ENCODE measurements at regions not wholly inside any gene's neighbourhood (a gene's known extent, or its start where the extent isn't known, plus 50 kb on each side); places are given as distances from the start of the nearest gene placed in this dataset.
"Not testable (repeated sequence)": the region's sequence is repeated elsewhere in the genome, so short reads cannot be mapped to it uniquely, and the experiment has no call there.

DNA sequence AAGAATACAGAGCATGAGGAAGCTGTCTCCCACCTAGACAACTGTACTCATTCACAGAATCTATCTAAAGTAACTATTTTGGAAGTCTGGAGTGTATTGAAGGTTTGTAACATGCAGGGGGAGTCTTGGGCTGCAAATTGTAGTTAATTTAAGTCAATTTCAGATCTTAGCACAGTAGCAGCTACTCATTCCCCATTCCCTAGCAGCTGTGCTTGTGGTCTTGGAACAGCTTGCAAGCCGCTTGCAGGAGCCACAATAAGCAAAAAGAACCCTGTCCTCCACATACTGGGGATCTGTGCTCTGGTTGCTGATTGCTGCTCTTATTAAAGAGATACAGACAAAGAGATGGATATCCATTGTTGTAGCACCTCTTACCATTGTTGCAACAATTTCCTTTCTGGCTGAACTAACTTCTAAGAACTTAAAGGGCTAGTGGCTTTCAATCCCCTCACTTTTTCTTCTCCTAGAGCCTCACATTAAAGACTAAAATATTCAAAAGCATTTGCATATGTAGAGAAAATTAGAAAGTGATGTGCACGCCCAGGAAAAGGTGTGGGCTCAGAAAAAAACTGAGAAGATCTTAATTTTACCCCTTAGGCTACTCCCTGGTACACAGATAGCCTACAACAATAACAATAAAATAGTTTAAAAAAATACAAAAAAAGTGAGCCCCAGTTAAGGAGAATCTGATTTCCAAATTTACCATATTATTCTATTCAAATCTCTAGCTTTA lies 1775.1 kb upstream of the PIK3C3 start:
- no peaks in the 10 kb centered on the region for H3K9me3 Mint-ChIP-seq
- H3K4me3 Mint-ChIP-seq = no peak overlapping the region
- H3K4me1 Mint-ChIP-seq (ENCODE audit: low read depth) = no peaks in the 10 kb centered on the region
- no peaks in the 10 kb centered on the region for H3K27me3 Mint-ChIP-seq (ENCODE audit: low read depth)
- H3K27ac Mint-ChIP-seq = no peak overlapping the region
- no peaks in the 10 kb centered on the region for H3K36me3 Mint-ChIP-seq (ENCODE audit: low read depth)

DNA sequence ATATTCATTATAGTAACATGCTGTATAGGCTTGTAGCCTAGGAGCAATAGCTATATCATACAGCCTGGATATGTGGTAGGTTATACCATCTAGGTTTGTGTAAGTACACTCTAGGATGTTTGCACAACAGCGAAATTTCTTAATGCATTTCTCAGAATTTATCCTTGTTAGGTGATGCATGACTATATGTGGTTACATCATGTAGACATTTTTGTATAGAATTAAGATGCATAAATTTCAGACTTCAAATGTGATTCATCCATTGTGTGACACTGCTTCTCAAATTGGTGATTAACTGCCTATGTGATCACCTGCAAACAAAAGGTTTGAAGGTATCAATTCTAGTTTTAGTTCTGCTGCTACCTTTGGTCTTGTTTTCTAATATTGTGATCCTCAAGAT lies 1787.0 kb upstream of the PIK3C3 start:
- Mint-ChIP-seq H3K4me3 (no peak overlapping the region), H3K27me3 (ENCODE audit: low read depth) (no peaks in the 10 kb centered on the region), H3K36me3 (ENCODE audit: low read depth) (no peaks in the 10 kb centered on the region), H3K9me3 (peaks cover 4% of the 10 kb centered on the region), H3K27ac (no peak overlapping the region), H3K4me1 (ENCODE audit: low read depth) (no peaks in the 10 kb centered on the region)

DNA sequence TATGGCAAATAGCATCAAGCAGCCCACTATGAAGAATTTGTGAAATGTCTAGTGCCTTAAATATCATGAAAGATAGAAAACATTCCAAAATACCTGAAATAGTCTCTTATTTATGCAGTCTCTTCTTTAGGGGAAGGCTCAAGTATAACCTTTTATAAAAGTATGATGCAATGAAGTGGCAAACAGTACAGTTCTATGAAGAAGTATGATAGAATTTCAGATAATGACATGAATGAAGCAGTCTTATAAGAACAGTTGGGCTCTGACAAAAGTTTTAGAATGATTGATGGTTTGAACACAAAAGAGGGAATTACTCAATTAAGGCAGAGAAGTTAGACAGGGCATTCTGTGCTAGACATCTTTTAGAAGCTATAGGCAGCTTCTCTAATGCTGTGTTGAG lies 1791.8 kb upstream of the PIK3C3 start:
- Mint-ChIP-seq H3K4me3 (no peak overlapping the region), H3K27ac (no peak overlapping the region), H3K4me1 (ENCODE audit: low read depth) (no peaks in the 10 kb centered on the region), H3K9me3 (no peaks in the 10 kb centered on the region), H3K36me3 (ENCODE audit: low read depth) (no peaks in the 10 kb centered on the region), H3K27me3 (ENCODE audit: low read depth) (no peaks in the 10 kb centered on the region)

DNA sequence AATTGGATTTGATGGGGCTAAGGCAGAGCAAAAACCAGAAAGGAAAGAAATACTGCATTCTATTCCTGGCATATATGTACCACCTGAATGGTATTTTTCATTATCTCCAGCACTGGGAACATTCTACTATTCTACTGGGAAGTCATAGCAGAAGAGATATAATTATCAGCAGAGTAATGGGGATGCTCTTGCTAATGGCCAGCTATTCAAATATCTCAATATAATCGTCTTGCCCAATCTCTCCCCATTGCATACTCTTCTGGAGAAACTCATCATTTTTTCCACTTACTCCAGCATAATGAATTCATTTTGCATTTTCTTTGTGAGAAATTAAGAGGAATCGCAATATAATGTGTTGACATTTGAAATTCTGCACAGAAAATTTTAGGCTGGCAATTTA lies 1794.7 kb upstream of the PIK3C3 start:
- H3K4me3 Mint-ChIP-seq = no peak overlapping the region
- no peaks in the 10 kb centered on the region for H3K27me3 Mint-ChIP-seq (ENCODE audit: low read depth)
- peaks cover 4% of the 10 kb centered on the region for H3K9me3 Mint-ChIP-seq
- no peaks in the 10 kb centered on the region for H3K36me3 Mint-ChIP-seq (ENCODE audit: low read depth)
- H3K27ac Mint-ChIP-seq = no peak overlapping the region
- no peaks in the 10 kb centered on the region for H3K4me1 Mint-ChIP-seq (ENCODE audit: low read depth)

DNA sequence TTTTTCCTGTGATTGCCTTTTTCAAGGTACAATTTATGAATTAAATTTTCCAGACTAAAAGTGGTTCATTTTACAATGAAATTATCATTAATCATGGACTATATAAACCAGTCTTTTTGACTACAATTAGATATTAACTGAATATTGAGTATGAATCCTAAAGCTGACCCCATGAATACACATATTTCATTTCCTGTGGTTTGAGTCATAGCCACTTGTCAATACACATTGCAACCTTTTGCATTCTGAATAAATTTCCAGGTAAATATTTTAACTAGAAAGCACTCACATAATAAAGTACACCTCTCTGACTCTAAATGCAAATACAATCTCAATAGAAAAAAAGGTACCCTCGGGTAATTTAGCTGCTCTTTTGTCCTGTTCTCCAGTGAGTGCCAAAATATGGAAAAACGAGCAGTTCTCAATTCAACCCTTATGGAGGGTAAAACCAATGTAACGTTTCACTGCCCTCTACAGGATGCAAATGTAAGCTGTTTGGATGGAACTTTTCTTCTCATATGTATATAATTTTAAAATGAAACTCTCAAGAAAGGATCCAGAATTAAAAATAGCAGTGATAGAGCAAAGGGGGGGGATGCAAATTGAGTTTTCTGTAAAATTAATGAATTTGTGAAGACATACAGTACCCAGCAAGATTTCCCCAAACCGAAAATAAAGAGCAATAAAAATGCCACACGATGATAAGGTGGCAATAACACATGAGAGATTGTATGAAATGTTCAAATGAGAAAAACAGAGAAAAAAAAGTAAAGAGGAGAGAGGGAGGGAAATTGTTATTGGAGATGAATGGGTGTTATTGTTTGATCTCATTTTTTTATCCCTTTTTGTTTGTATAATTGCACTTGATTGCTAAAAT lies 1795.7 kb upstream of the PIK3C3 start:
- H3K9me3 Mint-ChIP-seq = peaks cover 4% of the 10 kb centered on the region
- H3K4me1 Mint-ChIP-seq (ENCODE audit: low read depth) = no peaks in the 10 kb centered on the region
- no peak overlapping the region for H3K27ac Mint-ChIP-seq
- H3K27me3 Mint-ChIP-seq (ENCODE audit: low read depth) = no peaks in the 10 kb centered on the region
- H3K36me3 Mint-ChIP-seq (ENCODE audit: low read depth) = no peaks in the 10 kb centered on the region
- no peak overlapping the region for H3K4me3 Mint-ChIP-seq

DNA sequence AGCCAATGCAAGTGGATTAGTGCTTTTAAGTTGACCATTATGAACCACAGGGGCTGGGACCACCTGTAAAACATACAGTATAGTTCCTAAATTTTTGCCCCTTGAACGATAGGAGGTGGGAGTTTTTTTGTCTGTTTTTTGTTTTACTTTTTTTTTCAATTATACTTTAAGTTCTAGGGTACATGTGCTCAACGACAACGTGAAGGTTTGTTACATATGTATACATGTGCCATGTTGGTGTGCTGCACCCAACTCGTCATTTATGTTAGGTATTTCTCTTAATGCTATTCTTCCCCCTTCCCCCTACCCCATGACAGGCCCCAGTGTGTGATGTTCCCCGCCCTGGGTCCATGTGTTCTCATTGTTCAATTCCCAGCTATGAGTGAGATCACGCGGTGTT lies 1797.9 kb upstream of the PIK3C3 start:
- Mint-ChIP-seq H3K4me1 (ENCODE audit: low read depth) (no peaks in the 10 kb centered on the region), H3K27ac (no peak overlapping the region), H3K9me3 (peaks cover 4% of the 10 kb centered on the region), H3K36me3 (ENCODE audit: low read depth) (no peaks in the 10 kb centered on the region), H3K27me3 (ENCODE audit: low read depth) (no peaks in the 10 kb centered on the region), H3K4me3 (no peak overlapping the region)

DNA sequence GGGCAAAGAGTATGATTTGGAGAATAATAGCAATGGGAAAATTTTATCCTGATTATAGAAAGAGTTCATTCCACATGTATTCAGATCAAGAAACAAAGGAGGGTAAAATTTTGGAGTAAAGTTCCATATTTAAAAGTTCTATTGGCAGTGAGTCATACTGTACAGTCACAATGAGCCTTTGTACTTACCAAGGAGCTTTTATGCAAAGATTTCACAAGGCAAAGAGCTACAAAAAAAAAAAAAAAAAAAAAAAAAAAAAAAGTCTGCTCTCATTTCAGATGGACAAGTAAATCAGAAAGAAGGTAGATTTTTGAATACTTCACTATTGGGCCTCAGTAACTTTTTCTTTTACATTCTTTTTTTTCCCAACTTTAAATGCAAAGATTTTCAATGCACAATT lies 1802.2 kb upstream of the PIK3C3 start:
- no peaks in the 10 kb centered on the region for H3K4me1 Mint-ChIP-seq (ENCODE audit: low read depth)
- no peaks in the 10 kb centered on the region for H3K27me3 Mint-ChIP-seq (ENCODE audit: low read depth)
- no peak overlapping the region for H3K27ac Mint-ChIP-seq
- H3K36me3 Mint-ChIP-seq (ENCODE audit: low read depth) = no peaks in the 10 kb centered on the region
- no peak overlapping the region for H3K4me3 Mint-ChIP-seq
- peaks cover 4% of the 10 kb centered on the region for H3K9me3 Mint-ChIP-seq

DNA sequence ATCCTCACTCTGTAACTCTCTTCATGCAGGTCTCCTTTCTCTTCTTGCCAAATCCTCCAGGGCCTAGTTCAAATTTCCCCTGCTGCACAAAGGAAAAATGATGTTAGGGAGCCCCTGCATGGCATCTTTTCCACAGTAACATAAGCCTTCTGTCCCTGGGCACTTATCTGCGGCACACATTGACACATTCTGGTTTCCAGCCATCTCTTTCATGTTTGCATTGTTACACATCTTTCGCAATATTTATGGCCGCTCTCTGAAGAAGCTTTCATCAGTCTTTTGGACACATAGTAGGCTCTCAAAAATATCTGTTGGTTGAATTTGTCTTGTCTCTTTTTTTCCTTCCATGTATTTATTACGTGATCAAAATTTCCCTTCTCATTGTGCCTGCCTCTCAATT lies 1806.1 kb upstream of the PIK3C3 start:
- Mint-ChIP-seq H3K27me3 (ENCODE audit: low read depth) (no peaks in the 10 kb centered on the region), H3K4me1 (ENCODE audit: low read depth) (no peaks in the 10 kb centered on the region), H3K36me3 (ENCODE audit: low read depth) (no peaks in the 10 kb centered on the region), H3K4me3 (no peak overlapping the region), H3K27ac (no peak overlapping the region), H3K9me3 (peaks cover 2% of the 10 kb centered on the region)

DNA sequence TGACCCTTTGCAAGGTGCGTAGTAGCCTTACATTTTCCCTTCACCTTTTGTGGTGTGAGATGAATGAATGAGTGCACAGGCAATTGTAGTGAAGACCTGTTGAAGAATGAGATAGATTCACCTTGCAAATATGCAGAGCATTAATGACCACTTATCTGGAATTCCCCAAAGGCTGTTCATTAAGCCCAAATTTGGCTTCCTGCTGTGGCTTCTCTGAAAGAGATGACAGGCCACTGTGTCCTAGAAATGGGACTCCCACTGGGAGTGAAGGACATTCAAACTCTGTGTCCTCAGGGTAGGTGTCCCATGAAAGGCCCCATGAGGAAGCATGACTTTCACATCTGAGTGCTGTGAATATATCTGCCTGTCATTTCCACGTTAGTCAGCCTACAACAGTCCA lies 1821.8 kb upstream of the PIK3C3 start:
- Mint-ChIP-seq H3K36me3 (ENCODE audit: low read depth) (no peaks in the 10 kb centered on the region), H3K27ac (no peak overlapping the region), H3K4me1 (ENCODE audit: low read depth) (no peaks in the 10 kb centered on the region), H3K9me3 (peaks cover 15% of the 10 kb centered on the region), H3K4me3 (no peak overlapping the region), H3K27me3 (ENCODE audit: low read depth) (no peaks in the 10 kb centered on the region)

DNA sequence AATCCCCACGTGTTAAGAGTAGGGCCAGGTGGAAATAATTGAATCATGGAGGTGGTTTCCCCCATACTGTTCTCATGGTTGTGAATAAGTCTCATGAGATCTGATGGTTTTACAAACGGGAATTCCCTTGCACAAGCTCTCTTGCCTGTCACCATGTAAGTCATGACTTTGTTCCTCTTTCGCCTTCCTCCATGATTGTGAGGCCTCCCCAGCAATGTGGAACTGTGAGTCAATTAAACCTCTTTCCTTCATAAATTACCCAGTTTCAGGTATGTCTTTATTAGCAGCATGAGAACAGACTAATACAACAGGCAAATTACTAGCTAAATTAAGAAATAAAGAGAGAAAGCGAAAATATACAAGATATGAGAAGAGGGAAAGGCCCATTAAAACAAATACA lies 1822.6 kb upstream of the PIK3C3 start:
- peaks cover 19% of the 10 kb centered on the region for H3K9me3 Mint-ChIP-seq
- H3K27me3 Mint-ChIP-seq (ENCODE audit: low read depth); H3K4me1 Mint-ChIP-seq (ENCODE audit: low read depth); H3K4me3 Mint-ChIP-seq; H3K36me3 Mint-ChIP-seq (ENCODE audit: low read depth); H3K27ac Mint-ChIP-seq: not testable (repeated sequence)

DNA sequence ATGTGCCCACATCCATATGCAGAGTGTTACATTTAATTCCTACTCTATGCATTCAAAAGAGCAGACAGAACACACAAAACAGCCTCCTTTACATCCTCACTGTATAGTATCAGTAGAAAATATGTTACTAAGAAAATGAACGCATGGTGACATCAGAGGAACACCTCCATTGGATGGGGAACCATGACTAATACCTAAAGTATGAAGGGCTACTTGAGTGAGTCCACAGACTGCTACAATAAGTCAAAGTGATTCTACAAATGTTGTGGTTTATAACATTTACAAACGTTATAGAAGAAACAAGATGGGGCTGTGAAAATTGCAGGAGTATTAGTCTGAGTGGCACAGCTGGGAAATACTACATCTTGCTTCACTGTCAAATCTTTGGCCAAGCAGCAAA lies 1830.9 kb upstream of the PIK3C3 start:
- Mint-ChIP-seq H3K4me1 (ENCODE audit: low read depth) (no peaks in the 10 kb centered on the region), H3K27ac (no peak overlapping the region), H3K4me3 (no peak overlapping the region), H3K27me3 (ENCODE audit: low read depth) (no peaks in the 10 kb centered on the region), H3K9me3 (peaks cover 19% of the 10 kb centered on the region), H3K36me3 (ENCODE audit: low read depth) (no peaks in the 10 kb centered on the region)

DNA sequence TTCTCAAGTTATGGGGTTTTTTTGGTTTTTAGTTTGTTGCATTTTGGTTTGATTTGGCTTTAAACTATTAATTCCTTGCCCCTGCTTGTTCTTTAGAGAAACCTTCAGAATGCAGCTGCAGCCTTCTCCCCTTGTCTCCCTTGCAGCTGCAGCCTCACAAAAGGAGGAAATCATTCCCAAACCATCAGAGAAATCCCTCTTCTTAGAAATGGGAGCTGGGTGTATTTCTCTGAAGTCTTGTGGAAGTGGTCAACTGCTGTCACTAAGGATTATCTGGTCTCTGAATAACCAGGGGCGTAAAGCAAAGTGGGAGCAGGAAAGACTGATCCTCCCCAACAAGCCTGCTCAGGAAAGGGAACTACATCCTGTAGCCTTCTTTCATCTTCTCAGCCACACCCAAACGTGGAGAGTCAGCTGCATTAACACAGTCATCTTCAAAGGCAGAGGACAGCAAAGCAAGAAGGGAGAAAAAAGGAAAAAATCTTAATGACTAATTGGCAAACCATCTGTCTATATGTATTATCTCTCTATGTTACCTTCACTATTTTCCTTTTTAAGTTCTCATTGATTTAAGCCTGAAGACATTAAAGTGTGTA lies 1834.1 kb upstream of the PIK3C3 start:
- no peak overlapping the region for H3K27ac Mint-ChIP-seq
- H3K27me3 Mint-ChIP-seq (ENCODE audit: low read depth) = no peaks in the 10 kb centered on the region
- no peak overlapping the region for H3K4me3 Mint-ChIP-seq
- H3K9me3 Mint-ChIP-seq = peaks cover 20% of the 10 kb centered on the region
- H3K4me1 Mint-ChIP-seq (ENCODE audit: low read depth) = no peaks in the 10 kb centered on the region
- H3K36me3 Mint-ChIP-seq (ENCODE audit: low read depth) = no peaks in the 10 kb centered on the region

DNA sequence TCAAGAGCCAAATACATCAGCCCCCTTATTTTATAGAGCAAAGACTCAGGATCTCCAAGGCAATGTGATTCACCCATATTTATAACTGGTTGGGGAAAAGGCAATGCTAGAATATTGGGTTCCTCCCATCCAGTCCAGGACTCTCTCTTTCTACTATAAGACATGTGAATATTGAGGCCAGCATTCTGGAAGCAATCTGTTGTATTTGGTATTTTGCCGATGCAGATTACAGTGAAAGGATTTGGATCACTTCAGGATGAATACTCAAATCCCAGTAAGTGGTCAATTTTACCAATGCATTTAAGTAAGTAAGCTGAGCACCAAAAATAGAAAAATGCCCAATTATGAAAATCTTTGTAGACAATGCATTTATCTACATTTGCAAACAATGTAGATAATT lies 1834.7 kb upstream of the PIK3C3 start:
- Mint-ChIP-seq H3K36me3 (ENCODE audit: low read depth) (no peaks in the 10 kb centered on the region), H3K4me1 (ENCODE audit: low read depth) (no peaks in the 10 kb centered on the region), H3K27me3 (ENCODE audit: low read depth) (no peaks in the 10 kb centered on the region), H3K4me3 (no peak overlapping the region), H3K27ac (no peak overlapping the region), H3K9me3 (peaks cover 20% of the 10 kb centered on the region)

DNA sequence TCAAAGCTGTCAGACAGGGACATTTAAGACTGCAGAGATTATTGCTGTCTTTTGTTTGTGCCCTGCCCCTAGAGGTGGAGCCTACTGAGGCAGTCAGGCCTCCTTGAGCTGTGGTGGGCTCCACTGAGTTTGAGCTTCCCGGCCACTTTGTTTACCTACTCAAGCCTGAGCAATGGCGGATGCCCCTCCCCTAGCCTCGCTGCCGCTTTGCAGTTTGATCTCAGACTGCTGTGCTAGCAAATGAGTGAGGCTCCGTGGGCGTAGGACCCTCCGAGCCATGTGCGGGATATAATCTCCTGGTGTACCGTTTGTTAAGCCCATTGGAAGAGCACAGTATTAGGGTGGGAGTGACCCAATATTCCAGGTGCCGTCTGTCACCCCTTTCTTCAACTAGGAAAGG lies 1835.5 kb upstream of the PIK3C3 start:
- H3K27ac Mint-ChIP-seq; H3K27me3 Mint-ChIP-seq (ENCODE audit: low read depth); H3K4me1 Mint-ChIP-seq (ENCODE audit: low read depth); H3K36me3 Mint-ChIP-seq (ENCODE audit: low read depth); H3K4me3 Mint-ChIP-seq: not testable (repeated sequence)
- peaks cover 19% of the 10 kb centered on the region for H3K9me3 Mint-ChIP-seq

DNA sequence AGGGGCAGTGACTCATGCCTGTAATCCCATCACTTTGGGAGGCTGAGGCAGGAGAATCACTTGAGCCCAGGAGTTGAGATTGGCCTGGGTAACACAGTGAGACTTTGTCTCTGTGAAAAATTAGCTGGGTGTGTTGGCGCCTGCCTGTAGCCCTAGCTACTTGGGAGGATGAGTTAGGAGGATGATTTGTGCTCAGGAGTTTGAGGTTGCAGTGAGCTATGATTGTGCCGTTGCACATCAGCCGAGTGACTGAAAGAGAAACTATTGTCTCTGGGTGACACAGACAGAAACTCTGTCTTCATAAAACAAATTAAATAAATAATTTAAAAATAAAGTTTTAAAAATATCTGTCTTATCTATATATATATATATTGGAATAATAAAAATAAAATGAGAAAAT lies 1844.6 kb upstream of the PIK3C3 start:
- H3K36me3 Mint-ChIP-seq (ENCODE audit: low read depth) = no peaks in the 10 kb centered on the region
- no peaks in the 10 kb centered on the region for H3K27me3 Mint-ChIP-seq (ENCODE audit: low read depth)
- H3K4me1 Mint-ChIP-seq (ENCODE audit: low read depth) = no peaks in the 10 kb centered on the region
- no peak overlapping the region for H3K27ac Mint-ChIP-seq
- H3K4me3 Mint-ChIP-seq = no peak overlapping the region
- peaks cover 2% of the 10 kb centered on the region for H3K9me3 Mint-ChIP-seq

Data from T-helper 1 cell treated with Interleukin-12 subunit alpha and Interleukin-12 subunit beta and Interleukin-4 antibody, amounts not matched to agents 30 μg/mL and 1 μg/mL, for 36 hours (primary cell).